ENCODE measurements at regions not wholly inside any gene's neighbourhood (a gene's known extent, or its start where the extent isn't known, plus 50 kb on each side); places are given as distances from the start of the nearest gene placed in this dataset.

- Mint-ChIP-seq H3K9me3 (ENCODE audit: unreplicated experiment) (no peaks in the 10 kb centered on the region), H3K4me1 (ENCODE audit: unreplicated experiment) (no peaks in the 10 kb centered on the region), H3K36me3 (ENCODE audit: unreplicated experiment) (no peaks in the 10 kb centered on the region), H3K4me3 (ENCODE audit: unreplicated experiment) (no peak overlapping the region), H3K27me3 (ENCODE audit: unreplicated experiment) (no peaks in the 10 kb centered on the region), H3K27ac (ENCODE audit: unreplicated experiment) (no peak overlapping the region)
- no peak for DNase-seq (ENCODE audit: extremely low spot score, unreplicated experiment)
- TF ChIP-seq, protein P1, sequence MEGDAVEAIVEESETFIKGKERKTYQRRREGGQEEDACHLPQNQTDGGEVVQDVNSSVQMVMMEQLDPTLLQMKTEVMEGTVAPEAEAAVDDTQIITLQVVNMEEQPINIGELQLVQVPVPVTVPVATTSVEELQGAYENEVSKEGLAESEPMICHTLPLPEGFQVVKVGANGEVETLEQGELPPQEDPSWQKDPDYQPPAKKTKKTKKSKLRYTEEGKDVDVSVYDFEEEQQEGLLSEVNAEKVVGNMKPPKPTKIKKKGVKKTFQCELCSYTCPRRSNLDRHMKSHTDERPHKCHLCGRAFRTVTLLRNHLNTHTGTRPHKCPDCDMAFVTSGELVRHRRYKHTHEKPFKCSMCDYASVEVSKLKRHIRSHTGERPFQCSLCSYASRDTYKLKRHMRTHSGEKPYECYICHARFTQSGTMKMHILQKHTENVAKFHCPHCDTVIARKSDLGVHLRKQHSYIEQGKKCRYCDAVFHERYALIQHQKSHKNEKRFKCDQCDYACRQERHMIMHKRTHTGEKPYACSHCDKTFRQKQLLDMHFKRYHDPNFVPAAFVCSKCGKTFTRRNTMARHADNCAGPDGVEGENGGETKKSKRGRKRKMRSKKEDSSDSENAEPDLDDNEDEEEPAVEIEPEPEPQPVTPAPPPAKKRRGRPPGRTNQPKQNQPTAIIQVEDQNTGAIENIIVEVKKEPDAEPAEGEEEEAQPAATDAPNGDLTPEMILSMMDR (IDR thresholded peaks at IDR 0.05) = no peak
These were observed 56.4 kb upstream of the PNPLA4 start for GRCh38 chrX:7983581-7983980.
